HepG2 (cell line): ENCODE measurements at regions not wholly inside any gene's neighbourhood (a gene's known extent, or its start where the extent isn't known, plus 50 kb on each side); places are given as distances from the start of the nearest gene placed in this dataset.

Source experiments
- ATAC-seq: fragments of 200-7000 bp; cut with Tn5 transposase; 3 replicates; pipeline ENCODE4 v1.9.1; 2020; ENCODE audit warnings: mild to moderate bottlenecking, moderate library complexity
- BruUV-seq: library from RNA; stranded (reverse); fragments of 400-500 nt; replicated peaks from 2 replicates; lab custom pipeline; 2021; lab: Mats Ljungman, UMichigan
- CTCF ChIA-PET: fragments of 300-600 bp; formaldehyde crosslinking; extraction: SDS; loops from one replicate; lab custom pipeline; 2021; ENCODE audit warnings: low total read pairs, inconsistent platforms, low intra/inter-chr PET ratio; lab: Yijun Ruan, JAX
- POLR2A ChIA-PET: fragments of 350-600 bp; sonication (Branson Sonifier 250); formaldehyde crosslinking; loops from one replicate; lab custom pipeline; 2020; ENCODE audit warnings: antibody characterized with exemption, inconsistent platforms; lab: Yijun Ruan, JAX
- DNase-seq: peaks from one replicate; pipeline ENCODE4 v3.0.0-alpha.2; 2015; ENCODE audit warnings: low spot score
- FAIRE-seq: peaks from 3 replicates; lab custom pipeline; 2011; peaks lifted over from hg19 to GRCh38; lab: Jason Lieb, UNC
- H2AFZ ChIP-seq: one replicate; pipeline ENCODE4 v1.6.1; 2011; ENCODE audit warnings: low read length, inconsistent platforms
- H3K27ac ChIP-seq: fragments of 300-600 bp; 3 replicates; pipeline ENCODE4 v1.8.0; 2011; ENCODE audit warnings: mixed run types, mild to moderate bottlenecking, mixed read lengths, low read length, inconsistent platforms; ENCODE audit not compliant: insufficient read depth; ENCODE audit errors: extremely low read length
- H3K27me3 ChIP-seq, 2 experiments: fragments of 200-600 bp in 1 of 2; 2 replicates in 1 of 2; 3 replicates in 1 of 2; pipeline versions ENCODE4 v1.6.0 to v1.8.0; 2011; ENCODE audit warnings: low read length in 2 of 2, mild to moderate bottlenecking in 2 of 2, moderate library complexity in 2 of 2, inconsistent platforms in 1 of 2; ENCODE audit not compliant: insufficient read depth in 2 of 2, control insufficient read depth in 1 of 2
- H3K36me3 ChIP-seq, 2 experiments: fragments of 200-600 bp in 1 of 2; replicated peaks in 1 of 2; 2 replicates in 1 of 2; 3 replicates in 1 of 2; pipeline versions ENCODE4 v1.5.1 to v1.8.0; 2011; ENCODE audit warnings: low read length in 2 of 2, inconsistent platforms in 1 of 2; ENCODE audit not compliant: insufficient read depth in 2 of 2, control insufficient read depth in 1 of 2
- H3K4me1 ChIP-seq: 2 replicates; pipeline ENCODE4 v1.5.1; 2012; ENCODE audit warnings: low read length, inconsistent platforms; ENCODE audit not compliant: insufficient read depth
- H3K4me2 ChIP-seq: 2 replicates; pipeline ENCODE4 v1.6.0; 2011; ENCODE audit warnings: low read depth, low read length, inconsistent platforms
- H3K4me3 ChIP-seq, 3 experiments: fragments of 200-600 bp in 1 of 3; sonication (generic), shearing (Covaris generic) in 1 of 3; replicated peaks in 1 of 3; 2 replicates each; pipeline ENCODE4 v1.5.1; 2011 to 2016; ENCODE audit warnings: low read length in 3 of 3, inconsistent platforms in 2 of 3, low read depth in 2 of 3, mild to moderate bottlenecking in 2 of 3, control low read depth in 1 of 3, mixed read lengths in 1 of 3; ENCODE audit not compliant: insufficient read depth in 1 of 3
- H3K79me2 ChIP-seq: one replicate; pipeline ENCODE4 v1.6.1; 2011; ENCODE audit warnings: low read length, inconsistent platforms; ENCODE audit not compliant: insufficient read depth
- H3K9ac ChIP-seq: 2 replicates; pipeline ENCODE4 v1.6.0; 2011; ENCODE audit warnings: mild to moderate bottlenecking, low read depth, low read length, inconsistent platforms; ENCODE audit not compliant: insufficient read depth
- H3K9me3 ChIP-seq: 2 replicates; pipeline ENCODE4 v1.5.1; 2012; ENCODE audit warnings: mild to moderate bottlenecking, low read length
- H4K20me1 ChIP-seq: 2 replicates; pipeline ENCODE4 v1.6.0; 2011; ENCODE audit warnings: inconsistent platforms, mild to moderate bottlenecking, low read length, moderate library complexity; ENCODE audit not compliant: insufficient read depth
- ETV6 ChIP-seq: sonication (generic); formaldehyde crosslinking; conservative IDR thresholded peaks from 2 replicates; pipeline ENCODE4 v1.4.0; 2020; ENCODE audit warnings: missing genetic modification reagents
- YY1 ChIP-seq: IDR thresholded peaks from 2 replicates; pipeline ENCODE4 v1.6.1; 2011; ENCODE audit warnings: low read length, low read depth, moderate library complexity, mild to moderate bottlenecking; ENCODE audit not compliant: insufficient read depth, insufficient replicate concordance
- ZNF564 ChIP-seq: sonication (generic); formaldehyde crosslinking; IDR thresholded peaks from 2 replicates; pipeline ENCODE4 v1.8.1; 2023; ENCODE audit warnings: mild to moderate bottlenecking, missing genetic modification reagents
- ZNF598 ChIP-seq: sonication (generic); formaldehyde crosslinking; IDR thresholded peaks from 2 replicates; pipeline ENCODE4 v1.5.1; 2020; ENCODE audit warnings: mild to moderate bottlenecking, missing genetic modification reagents, borderline replicate concordance
- ZNF747 ChIP-seq: sonication (generic); formaldehyde crosslinking; IDR thresholded peaks from 2 replicates; pipeline ENCODE4 v1.8.1; 2023; ENCODE audit warnings: missing genetic modification reagents, mild to moderate bottlenecking, borderline replicate concordance
- WGBS: methylation state at CpG from one replicate; pipeline ENCODE4 v1.1.6; 2017; ENCODE audit warnings: low lambda C conversion rate; 5-methylcytosine and 5-hydroxymethylcytosine counted together
- in situ Hi-C: cut with HindIII; loops from 2 replicates; pipeline ENCODE4 v1.10.0; 2017; ENCODE audit warnings: low pct_unique_long_range_greater_than_20kb; ENCODE audit not compliant: extremely low pct_ligation_motif_present
- intact Hi-C: fragments of 100-400 bp; cut with micrococcal nuclease; formaldehyde crosslinking; loops from one replicate; pipeline ENCODE4 v1.10.0; 2022; ENCODE audit not compliant: unreplicated experiment
- TF ChIP-seq, protein P1 (sequence below): sonication (generic); formaldehyde crosslinking; IDR thresholded peaks from 2 replicates; pipeline ENCODE4 v1.5.0; 2020; ENCODE audit warnings: mild to moderate bottlenecking, missing genetic modification reagents, borderline replicate concordance
- TF ChIP-seq, protein P2 (sequence below): sonication (generic); formaldehyde crosslinking; IDR thresholded peaks from 2 replicates; pipeline ENCODE4 v1.4.0; 2020; ENCODE audit warnings: missing genetic modification reagents, borderline replicate concordance
- TF ChIP-seq, protein P3 (sequence below): sonication (generic); formaldehyde crosslinking; IDR thresholded peaks from 2 replicates; pipeline ENCODE4 v1.4.0; 2020; ENCODE audit warnings: mild to moderate bottlenecking, missing genetic modification reagents, borderline replicate concordance
- TF ChIP-seq, protein P4 (sequence below): sonication (generic); formaldehyde crosslinking; IDR thresholded peaks from 2 replicates; pipeline ENCODE4 v1.5.0; 2020; ENCODE audit warnings: missing genetic modification reagents, mild to moderate bottlenecking, borderline replicate concordance

DNA sequence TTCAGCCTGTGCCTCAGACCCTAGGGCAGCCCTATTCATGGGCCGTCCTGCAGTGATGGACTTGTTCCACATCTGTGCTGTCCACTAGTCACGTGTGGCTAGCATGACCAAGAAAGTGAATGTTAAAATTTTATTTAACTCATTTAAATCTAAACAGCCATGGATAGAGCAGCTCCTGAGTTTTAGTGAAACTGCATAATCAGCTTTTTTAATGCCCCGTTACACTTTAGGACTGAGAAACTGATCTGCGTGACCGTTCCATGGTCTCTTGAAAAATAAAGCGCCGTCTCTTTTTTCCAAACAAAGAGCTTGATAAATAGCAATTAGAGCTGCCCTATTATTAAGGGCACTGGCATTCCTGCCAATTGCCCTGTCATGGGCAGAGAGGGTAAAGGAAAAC lies 76.5 kb upstream of the SNX19 start (continued):
- TF ChIP-seq, protein P1, sequence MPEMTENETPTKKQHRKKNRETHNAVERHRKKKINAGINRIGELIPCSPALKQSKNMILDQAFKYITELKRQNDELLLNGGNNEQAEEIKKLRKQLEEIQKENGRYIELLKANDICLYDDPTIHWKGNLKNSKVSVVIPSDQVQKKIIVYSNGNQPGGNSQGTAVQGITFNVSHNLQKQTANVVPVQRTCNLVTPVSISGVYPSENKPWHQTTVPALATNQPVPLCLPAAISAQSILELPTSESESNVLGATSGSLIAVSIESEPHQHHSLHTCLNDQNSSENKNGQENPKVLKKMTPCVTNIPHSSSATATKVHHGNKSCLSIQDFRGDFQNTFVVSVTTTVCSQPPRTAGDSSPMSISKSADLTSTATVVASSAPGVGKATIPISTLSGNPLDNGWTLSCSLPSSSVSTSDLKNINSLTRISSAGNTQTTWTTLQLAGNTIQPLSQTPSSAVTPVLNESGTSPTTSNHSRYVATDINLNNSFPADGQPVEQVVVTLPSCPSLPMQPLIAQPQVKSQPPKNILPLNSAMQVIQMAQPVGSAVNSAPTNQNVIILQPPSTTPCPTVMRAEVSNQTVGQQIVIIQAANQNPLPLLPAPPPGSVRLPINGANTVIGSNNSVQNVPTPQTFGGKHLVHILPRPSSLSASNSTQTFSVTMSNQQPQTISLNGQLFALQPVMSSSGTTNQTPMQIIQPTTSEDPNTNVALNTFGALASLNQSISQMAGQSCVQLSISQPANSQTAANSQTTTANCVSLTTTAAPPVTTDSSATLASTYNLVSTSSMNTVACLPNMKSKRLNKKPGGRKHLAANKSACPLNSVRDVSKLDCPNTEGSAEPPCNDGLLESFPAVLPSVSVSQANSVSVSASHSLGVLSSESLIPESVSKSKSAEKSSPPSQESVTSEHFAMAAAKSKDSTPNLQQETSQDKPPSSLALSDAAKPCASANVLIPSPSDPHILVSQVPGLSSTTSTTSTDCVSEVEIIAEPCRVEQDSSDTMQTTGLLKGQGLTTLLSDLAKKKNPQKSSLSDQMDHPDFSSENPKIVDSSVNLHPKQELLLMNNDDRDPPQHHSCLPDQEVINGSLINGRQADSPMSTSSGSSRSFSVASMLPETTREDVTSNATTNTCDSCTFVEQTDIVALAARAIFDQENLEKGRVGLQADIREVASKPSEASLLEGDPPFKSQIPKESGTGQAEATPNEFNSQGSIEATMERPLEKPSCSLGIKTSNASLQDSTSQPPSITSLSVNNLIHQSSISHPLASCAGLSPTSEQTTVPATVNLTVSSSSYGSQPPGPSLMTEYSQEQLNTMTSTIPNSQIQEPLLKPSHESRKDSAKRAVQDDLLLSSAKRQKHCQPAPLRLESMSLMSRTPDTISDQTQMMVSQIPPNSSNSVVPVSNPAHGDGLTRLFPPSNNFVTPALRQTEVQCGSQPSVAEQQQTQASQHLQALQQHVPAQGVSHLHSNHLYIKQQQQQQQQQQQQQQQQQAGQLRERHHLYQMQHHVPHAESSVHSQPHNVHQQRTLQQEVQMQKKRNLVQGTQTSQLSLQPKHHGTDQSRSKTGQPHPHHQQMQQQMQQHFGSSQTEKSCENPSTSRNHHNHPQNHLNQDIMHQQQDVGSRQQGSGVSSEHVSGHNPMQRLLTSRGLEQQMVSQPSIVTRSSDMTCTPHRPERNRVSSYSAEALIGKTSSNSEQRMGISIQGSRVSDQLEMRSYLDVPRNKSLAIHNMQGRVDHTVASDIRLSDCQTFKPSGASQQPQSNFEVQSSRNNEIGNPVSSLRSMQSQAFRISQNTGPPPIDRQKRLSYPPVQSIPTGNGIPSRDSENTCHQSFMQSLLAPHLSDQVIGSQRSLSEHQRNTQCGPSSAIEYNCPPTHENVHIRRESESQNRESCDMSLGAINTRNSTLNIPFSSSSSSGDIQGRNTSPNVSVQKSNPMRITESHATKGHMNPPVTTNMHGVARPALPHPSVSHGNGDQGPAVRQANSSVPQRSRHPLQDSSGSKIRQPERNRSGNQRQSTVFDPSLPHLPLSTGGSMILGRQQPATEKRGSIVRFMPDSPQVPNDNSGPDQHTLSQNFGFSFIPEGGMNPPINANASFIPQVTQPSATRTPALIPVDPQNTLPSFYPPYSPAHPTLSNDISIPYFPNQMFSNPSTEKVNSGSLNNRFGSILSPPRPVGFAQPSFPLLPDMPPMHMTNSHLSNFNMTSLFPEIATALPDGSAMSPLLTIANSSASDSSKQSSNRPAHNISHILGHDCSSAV (CRISPR knock-in tag): no peak
- TF ChIP-seq, all 625 proteins: peak for 2

DNA sequence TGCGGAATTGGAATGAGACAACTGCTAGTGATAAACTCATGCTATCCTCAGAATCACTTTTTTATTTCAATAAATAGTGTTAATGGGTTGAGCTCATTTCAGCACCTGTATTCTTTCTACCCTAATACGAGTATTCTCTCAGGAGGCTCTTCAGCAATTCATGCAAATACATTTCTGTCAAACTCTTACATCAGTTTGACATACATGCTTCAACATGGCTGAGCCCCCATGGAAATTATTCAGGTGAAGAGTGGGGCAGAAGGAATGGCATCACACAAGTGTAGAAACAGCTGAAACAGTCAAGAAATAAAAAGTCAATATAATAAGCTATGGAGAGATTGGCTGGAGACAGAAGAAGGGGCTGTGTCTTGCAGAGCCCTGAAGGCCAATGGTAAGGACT lies 77.8 kb upstream of the SNX19 start:
- no peaks in the 10 kb centered on the region for H3K9me3 ChIP-seq
- H3K36me3 ChIP-seq: no peaks in the 10 kb centered on the region
- no peaks in the 10 kb centered on the region; a peak in 1 of 5 replicates for H3K27me3 ChIP-seq
- H3K4me3 ChIP-seq: no peak overlapping the region
- H3K79me2 ChIP-seq: no peaks in the 10 kb centered on the region
- H3K4me1 ChIP-seq: no peaks in the 10 kb centered on the region
- ATAC-seq (no peak), DNase-seq (no peak), FAIRE-seq (no peak)
- POLR2A ChIA-PET: no interaction called here
- in situ Hi-C loops: no loop called here
- BruUV-seq: no TSS peak
- H2AFZ ChIP-seq: no peak overlapping the region
- H3K4me2 ChIP-seq: no peak overlapping the region
- 3% methylated on average over 2 of the region's 2 CpGs for WGBS
- CTCF ChIA-PET: no interaction called here
- intact Hi-C loops: no loop called here
- H3K9ac ChIP-seq: no peak overlapping the region
- no peaks in the 10 kb centered on the region for H4K20me1 ChIP-seq
- no peak overlapping the region for H3K27ac ChIP-seq
- TF ChIP-seq, protein P2, sequence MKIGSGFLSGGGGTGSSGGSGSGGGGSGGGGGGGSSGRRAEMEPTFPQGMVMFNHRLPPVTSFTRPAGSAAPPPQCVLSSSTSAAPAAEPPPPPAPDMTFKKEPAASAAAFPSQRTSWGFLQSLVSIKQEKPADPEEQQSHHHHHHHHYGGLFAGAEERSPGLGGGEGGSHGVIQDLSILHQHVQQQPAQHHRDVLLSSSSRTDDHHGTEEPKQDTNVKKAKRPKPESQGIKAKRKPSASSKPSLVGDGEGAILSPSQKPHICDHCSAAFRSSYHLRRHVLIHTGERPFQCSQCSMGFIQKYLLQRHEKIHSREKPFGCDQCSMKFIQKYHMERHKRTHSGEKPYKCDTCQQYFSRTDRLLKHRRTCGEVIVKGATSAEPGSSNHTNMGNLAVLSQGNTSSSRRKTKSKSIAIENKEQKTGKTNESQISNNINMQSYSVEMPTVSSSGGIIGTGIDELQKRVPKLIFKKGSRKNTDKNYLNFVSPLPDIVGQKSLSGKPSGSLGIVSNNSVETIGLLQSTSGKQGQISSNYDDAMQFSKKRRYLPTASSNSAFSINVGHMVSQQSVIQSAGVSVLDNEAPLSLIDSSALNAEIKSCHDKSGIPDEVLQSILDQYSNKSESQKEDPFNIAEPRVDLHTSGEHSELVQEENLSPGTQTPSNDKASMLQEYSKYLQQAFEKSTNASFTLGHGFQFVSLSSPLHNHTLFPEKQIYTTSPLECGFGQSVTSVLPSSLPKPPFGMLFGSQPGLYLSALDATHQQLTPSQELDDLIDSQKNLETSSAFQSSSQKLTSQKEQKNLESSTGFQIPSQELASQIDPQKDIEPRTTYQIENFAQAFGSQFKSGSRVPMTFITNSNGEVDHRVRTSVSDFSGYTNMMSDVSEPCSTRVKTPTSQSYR (CRISPR knock-in tag): no peak
- TF ChIP-seq ZNF598 (CRISPR knock-in tag) (no peak), ZNF747 (CRISPR knock-in tag) (no peak), YY1 (no peak), ZNF564 (CRISPR knock-in tag) (no peak), ETV6 (no peak)
- TF ChIP-seq, protein P3, sequence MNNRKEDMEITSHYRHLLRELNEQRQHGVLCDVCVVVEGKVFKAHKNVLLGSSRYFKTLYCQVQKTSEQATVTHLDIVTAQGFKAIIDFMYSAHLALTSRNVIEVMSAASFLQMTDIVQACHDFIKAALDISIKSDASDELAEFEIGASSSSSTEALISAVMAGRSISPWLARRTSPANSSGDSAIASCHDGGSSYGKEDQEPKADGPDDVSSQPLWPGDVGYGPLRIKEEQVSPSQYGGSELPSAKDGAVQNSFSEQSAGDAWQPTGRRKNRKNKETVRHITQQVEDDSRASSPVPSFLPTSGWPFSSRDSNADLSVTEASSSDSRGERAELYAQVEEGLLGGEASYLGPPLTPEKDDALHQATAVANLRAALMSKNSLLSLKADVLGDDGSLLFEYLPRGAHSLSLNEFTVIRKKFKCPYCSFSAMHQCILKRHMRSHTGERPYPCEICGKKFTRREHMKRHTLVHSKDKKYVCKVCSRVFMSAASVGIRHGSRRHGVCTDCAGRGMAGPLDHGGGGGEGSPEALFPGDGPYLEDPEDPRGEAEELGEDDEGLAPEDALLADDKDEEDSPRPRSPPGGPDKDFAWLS (CRISPR knock-in tag): no peak
- TF ChIP-seq, protein P4, sequence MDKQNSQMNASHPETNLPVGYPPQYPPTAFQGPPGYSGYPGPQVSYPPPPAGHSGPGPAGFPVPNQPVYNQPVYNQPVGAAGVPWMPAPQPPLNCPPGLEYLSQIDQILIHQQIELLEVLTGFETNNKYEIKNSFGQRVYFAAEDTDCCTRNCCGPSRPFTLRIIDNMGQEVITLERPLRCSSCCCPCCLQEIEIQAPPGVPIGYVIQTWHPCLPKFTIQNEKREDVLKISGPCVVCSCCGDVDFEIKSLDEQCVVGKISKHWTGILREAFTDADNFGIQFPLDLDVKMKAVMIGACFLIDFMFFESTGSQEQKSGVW (CRISPR knock-in tag): no peak
